Endothelial cell (in vitro differentiated cells): ENCODE measurements at regions not wholly inside any gene's neighbourhood (a gene's known extent, or its start where the extent isn't known, plus 50 kb on each side); places are given as distances from the start of the nearest gene placed in this dataset.
"Not testable (repeated sequence)": the region's sequence is repeated elsewhere in the genome, so short reads cannot be mapped to it uniquely, and the experiment has no call there.

Source experiments
- DNase-seq: peaks from one replicate; pipeline ENCODE4 v3.0.0; 2021; ENCODE audit warnings: low spot score
- H3K27ac Mint-ChIP-seq: one replicate; pipeline ENCODE4 v1.8.0; 2021; ENCODE audit warnings: mixed read lengths, inconsistent platforms; ENCODE audit not compliant: unreplicated experiment
- H3K27me3 Mint-ChIP-seq: one replicate; pipeline ENCODE4 v1.8.0; 2021; ENCODE audit warnings: mild to moderate bottlenecking, moderate library complexity, mixed read lengths, inconsistent platforms; ENCODE audit not compliant: unreplicated experiment
- H3K36me3 Mint-ChIP-seq: one replicate; pipeline ENCODE4 v1.8.0; 2021; ENCODE audit warnings: mild to moderate bottlenecking, low read depth, mixed read lengths, inconsistent platforms; ENCODE audit not compliant: unreplicated experiment
- H3K4me1 Mint-ChIP-seq: one replicate; pipeline ENCODE4 v1.8.0; 2021; ENCODE audit warnings: mild to moderate bottlenecking, mixed read lengths, inconsistent platforms; ENCODE audit not compliant: unreplicated experiment
- H3K4me3 Mint-ChIP-seq: one replicate; pipeline ENCODE4 v1.8.0; 2021; ENCODE audit warnings: mild to moderate bottlenecking, mixed read lengths, inconsistent platforms; ENCODE audit not compliant: unreplicated experiment
- H3K9me3 Mint-ChIP-seq: one replicate; pipeline ENCODE4 v1.8.0; 2021; ENCODE audit warnings: mixed read lengths, inconsistent platforms; ENCODE audit not compliant: unreplicated experiment
- CTCF ChIP-seq: fragments of 200-600 bp; sonication (generic); IDR thresholded peaks from one replicate; pipeline ENCODE4 v1.5.0; 2021; ENCODE audit warnings: antibody characterized with exemption; ENCODE audit not compliant: unreplicated experiment

GRCh38 chrX:465418-466215 is 78.9 kb upstream of the PPP2R3B start:
- H3K4me3 Mint-ChIP-seq = no peak overlapping the region
- DNase-seq = no peak

GRCh38 chrX:466836-467235 is 80.1 kb upstream of the PPP2R3B start:
- not testable (repeated sequence) for DNase-seq, H3K4me3 Mint-ChIP-seq, H3K27ac Mint-ChIP-seq, H3K36me3 Mint-ChIP-seq, H3K4me1 Mint-ChIP-seq
- peaks cover 22% of the 10 kb centered on the region for H3K9me3 Mint-ChIP-seq
- H3K27me3 Mint-ChIP-seq = peaks cover 11% of the 10 kb centered on the region

More at GRCh38 chrX:465418-466215, 78.9 kb upstream of the PPP2R3B start:
- Mint-ChIP-seq H3K36me3 (peaks cover 17% of the 10 kb centered on the region), H3K4me1 (peaks cover 4% of the 10 kb centered on the region), H3K27me3 (peaks cover 20% of the 10 kb centered on the region), H3K9me3 (peaks cover 28% of the 10 kb centered on the region), H3K27ac (no peak overlapping the region)
- TF ChIP-seq CTCF = no peak

- H3K27ac Mint-ChIP-seq, DNase-seq, H3K4me1 Mint-ChIP-seq, H3K27me3 Mint-ChIP-seq, H3K4me3 Mint-ChIP-seq, H3K36me3 Mint-ChIP-seq: not testable (repeated sequence)
- peaks cover 19% of the 10 kb centered on the region for H3K9me3 Mint-ChIP-seq
Observed at GRCh38 chrX:467686-468085, 81.0 kb upstream of the PPP2R3B start.

- H3K27ac Mint-ChIP-seq = no peak overlapping the region
- H3K36me3 Mint-ChIP-seq = peaks cover 5% of the 10 kb centered on the region
- peaks cover 22% of the 10 kb centered on the region for H3K9me3 Mint-ChIP-seq
- H3K4me3 Mint-ChIP-seq = no peak overlapping the region
- DNase-seq = no peak
- H3K27me3 Mint-ChIP-seq = peaks cover 6% of the 10 kb centered on the region
- no peaks in the 10 kb centered on the region for H3K4me1 Mint-ChIP-seq
- no peak for TF ChIP-seq CTCF
Observed at GRCh38 chrX:468979-469378, 82.3 kb upstream of the PPP2R3B start.

GRCh38 chrX:470686-471085 is 84.0 kb upstream of the PPP2R3B start:
- no peak overlapping the region for H3K27ac Mint-ChIP-seq
- H3K4me1 Mint-ChIP-seq = no peaks in the 10 kb centered on the region
- DNase-seq = no peak

More at GRCh38 chrX:470686-471085, 84.0 kb upstream of the PPP2R3B start:
- H3K27me3 Mint-ChIP-seq = peaks cover 10% of the 10 kb centered on the region
- H3K36me3 Mint-ChIP-seq = peaks cover 12% of the 10 kb centered on the region
- no peak overlapping the region for H3K4me3 Mint-ChIP-seq
- H3K9me3 Mint-ChIP-seq = peaks cover 35% of the 10 kb centered on the region
- no peak for TF ChIP-seq CTCF
